B cell (primary cell): ENCODE measurements at regions not wholly inside any gene's neighbourhood (a gene's known extent, or its start where the extent isn't known, plus 50 kb on each side); places are given as distances from the start of the nearest gene placed in this dataset.

Experiments
- ATAC-seq: fragments of 200-7000 bp; cut with Tn5 transposase; one replicate; pipeline ENCODE4 v1.10.0; 2021; ENCODE audit warnings: low read depth, mild to moderate bottlenecking, moderate number of reproducible peaks, moderate library complexity
- CTCF ChIA-PET: fragments of 350-600 bp; sonication (Branson Sonifier 250); formaldehyde crosslinking; loops from one replicate; lab custom pipeline; 2021; ENCODE audit warnings: antibody characterized with exemption, inconsistent platforms; lab: Charles Lee
- POLR2A ChIA-PET: fragments of 350-600 bp; sonication (Branson Sonifier 250); formaldehyde crosslinking; loops from one replicate; lab custom pipeline; 2021; ENCODE audit warnings: antibody characterized with exemption; lab: Charles Lee
- DNase-seq: peaks from one replicate; pipeline ENCODE4 v3.0.0; 2013
- H2AFZ ChIP-seq: 2 replicates; pipeline ENCODE4 v1.6.1; 2012; ENCODE audit warnings: mild to moderate bottlenecking, low read depth, low read length; ENCODE audit not compliant: insufficient read depth, poor library complexity, severe bottlenecking
- H3K27ac ChIP-seq, 2 donors: 1 replicate in 1 of 2; 2 replicates in 1 of 2; pipeline ENCODE4 v1.5.1; 2012 to 2013; ENCODE audit warnings: low read length in 2 of 2, mild to moderate bottlenecking in 2 of 2, moderate library complexity in 1 of 2
- H3K27me3 ChIP-seq, 4 experiments: fragments of 200-600 bp in 1 of 4; sonication (generic) in 1 of 4; replicated peaks in 1 of 4; 1 replicate in 2 of 4; 2 replicates in 2 of 4; pipeline versions ENCODE4 v1.6.1 to v1.7.0; 2013 to 2016; ENCODE audit warnings: low read length in 3 of 4, mild to moderate bottlenecking in 2 of 4, mixed read lengths in 1 of 4, moderate library complexity in 1 of 4; ENCODE audit not compliant: insufficient read depth in 4 of 4, control insufficient read depth in 3 of 4; ENCODE audit errors: control extremely low read depth in 1 of 4
- H3K36me3 ChIP-seq, 2 experiments: replicated peaks in 1 of 2; 1 replicate in 1 of 2; 2 replicates in 1 of 2; pipeline versions ENCODE4 v1.6.1 to v1.7.1; 2013; ENCODE audit warnings: low read length in 1 of 2; ENCODE audit not compliant: insufficient read depth in 2 of 2, control insufficient read depth in 1 of 2; ENCODE audit errors: control extremely low read depth in 1 of 2, extremely low read depth in 1 of 2
- H3K4me1 ChIP-seq, 2 donors: fragments of 200-600 bp in 1 of 2; sonication (generic) in 1 of 2; 1 replicate in 1 of 2; 2 replicates in 1 of 2; pipeline versions ENCODE4 v1.5.1 to v1.6.1; 2013 to 2017; ENCODE audit warnings: low read length in 2 of 2; ENCODE audit not compliant: control insufficient read depth in 2 of 2, insufficient read depth in 2 of 2
- H3K4me2 ChIP-seq: replicated peaks from 2 replicates; pipeline ENCODE3; 2012; ENCODE audit warnings: mild to moderate bottlenecking, low read depth, low read length; ENCODE audit not compliant: poor library complexity, severe bottlenecking
- H3K4me3 ChIP-seq, 5 experiments: fragments of 200-600 bp in 1 of 5; sonication (generic) in 1 of 5; 1 replicate in 3 of 5; 2 replicates in 2 of 5; pipeline versions ENCODE4 v1.5.1 to v1.7.0; 2011 to 2016; ENCODE audit warnings: low read length in 4 of 5, mild to moderate bottlenecking in 4 of 5, low read depth in 2 of 5, control low read depth in 1 of 5, moderate library complexity in 1 of 5; ENCODE audit not compliant: insufficient read depth in 1 of 5; ENCODE audit errors: control extremely low read depth in 1 of 5, extremely low read depth in 1 of 5
- H3K79me2 ChIP-seq: fragments of 200-600 bp; sonication (generic); one replicate; pipeline ENCODE4 v1.6.0; 2016; ENCODE audit warnings: low read length; ENCODE audit not compliant: control insufficient read depth, insufficient read depth
- H3K9ac ChIP-seq: fragments of 200-600 bp; sonication (generic); 2 replicates; pipeline ENCODE4 v1.6.1; 2017; ENCODE audit warnings: mild to moderate bottlenecking, low read length, moderate library complexity
- H3K9me3 ChIP-seq, 3 donors: one replicate each; pipeline versions ENCODE4 v1.6.1 to v1.7.1; 2013; ENCODE audit warnings: low read length in 2 of 3; ENCODE audit not compliant: control insufficient read depth in 2 of 3, insufficient read depth in 1 of 3; ENCODE audit errors: control extremely low read depth in 1 of 3
- H4K20me1 ChIP-seq: 2 replicates; pipeline ENCODE4 v1.6.0; 2012; ENCODE audit warnings: mild to moderate bottlenecking, low read length; ENCODE audit not compliant: insufficient read depth, control insufficient read depth, poor library complexity, severe bottlenecking
- H3K27ac Mint-ChIP-seq: one replicate; pipeline ENCODE4 v1.8.0; 2021; ENCODE audit warnings: mixed read lengths
- H3K27me3 Mint-ChIP-seq: one replicate; pipeline ENCODE4 v1.8.0; 2021; ENCODE audit warnings: mixed read lengths
- H3K4me1 Mint-ChIP-seq: one replicate; pipeline ENCODE4 v1.8.0; 2021; ENCODE audit warnings: mixed read lengths
- H3K4me3 Mint-ChIP-seq: one replicate; pipeline ENCODE4 v1.8.0; 2021; ENCODE audit warnings: mixed read lengths
- H3K9me3 Mint-ChIP-seq: one replicate; pipeline ENCODE4 v1.8.0; 2022; ENCODE audit warnings: mixed read lengths; ENCODE audit not compliant: insufficient read depth
- CTCF ChIP-seq: fragments of 200-600 bp; IDR thresholded peaks from one replicate; pipeline ENCODE4 v1.8.0; 2022; ENCODE audit warnings: antibody characterized with exemption, mild to moderate bottlenecking
- EZH2 ChIP-seq: IDR thresholded peaks from 2 replicates; pipeline ENCODE4 v1.6.1; 2012; ENCODE audit warnings: borderline replicate concordance, low read depth, mild to moderate bottlenecking, moderate library complexity, low read length; ENCODE audit not compliant: insufficient read depth, poor library complexity, severe bottlenecking
- WGBS: methylation state at CpG from one replicate; pipeline ENCODE4 v1.1.5; 2013; ENCODE audit warnings: missing lambda C conversion rate; ENCODE audit not compliant: insufficient coverage; 5-methylcytosine and 5-hydroxymethylcytosine counted together
- intact Hi-C: fragments of 100-400 bp; cut with micrococcal nuclease; formaldehyde crosslinking; loops from one replicate; pipeline ENCODE4 v1.10.0; 2022

GRCh38 chr20:58162986-58163385 lies 65.5 kb downstream of the ANKRD60 start:
- TF ChIP-seq CTCF (no peak), EZH2 (no peak)
- intact Hi-C loops = no loop called here
- no peak overlapping the region for H3K4me2 ChIP-seq
- no peak overlapping the region for H2AFZ ChIP-seq
- H3K4me1 Mint-ChIP-seq = no peaks in the 10 kb centered on the region
- H3K27me3 Mint-ChIP-seq = peaks cover 5% of the 10 kb centered on the region
- no peak overlapping the region for H3K4me3 Mint-ChIP-seq
- no peaks in the 10 kb centered on the region for H3K79me2 ChIP-seq
- no peaks in the 10 kb centered on the region for H3K36me3 ChIP-seq
- H3K27me3 ChIP-seq = peaks cover 0 to 2% (median 0%) of the 10 kb centered on the region in 4 experiments
- H3K9me3 Mint-ChIP-seq = no peaks in the 10 kb centered on the region
- no peak for DNase-seq
- 92% methylated on average over 1 of the region's 3 CpGs for WGBS
- H3K4me1 ChIP-seq = no peaks in the 10 kb centered on the region
- ChIA-PET POLR2A (no interaction called here), CTCF (no interaction called here)
- H3K9ac ChIP-seq = no peak overlapping the region
- H3K9me3 ChIP-seq = no peaks in the 10 kb centered on the region
- H3K27ac ChIP-seq = no peak overlapping the region
- no peak for ATAC-seq
- no peak overlapping the region for H3K4me3 ChIP-seq
- H3K27ac Mint-ChIP-seq = no peak overlapping the region
- no peaks in the 10 kb centered on the region for H4K20me1 ChIP-seq

- no peak overlapping the region for H3K4me3 Mint-ChIP-seq
- POLR2A ChIA-PET = no interaction called here
- WGBS = 100% methylated on average over 2 of the region's 2 CpGs
These were observed 67.3 kb downstream of the ANKRD60 start for GRCh38 chr20:58161192-58161591.

More at GRCh38 chr20:58161192-58161591, 67.3 kb downstream of the ANKRD60 start:
- no peak for ATAC-seq
- no peak for DNase-seq
- H3K27ac Mint-ChIP-seq = no peak overlapping the region
- H3K4me1 Mint-ChIP-seq = no peaks in the 10 kb centered on the region
- H3K27me3 ChIP-seq = no peaks in the 10 kb centered on the region
- H3K27ac ChIP-seq = no peak overlapping the region
- intact Hi-C loops = no loop called here
- TF ChIP-seq EZH2 (no peak), CTCF (no peak)
- H2AFZ ChIP-seq = no peak overlapping the region
- H3K79me2 ChIP-seq = no peaks in the 10 kb centered on the region
- no peaks in the 10 kb centered on the region for H3K4me1 ChIP-seq
- H3K27me3 Mint-ChIP-seq = peaks cover 3% of the 10 kb centered on the region
- H3K4me3 ChIP-seq = no peak overlapping the region
- CTCF ChIA-PET = no interaction called here
- no peaks in the 10 kb centered on the region for H4K20me1 ChIP-seq
- no peaks in the 10 kb centered on the region for H3K36me3 ChIP-seq
- H3K9me3 ChIP-seq = no peaks in the 10 kb centered on the region
- no peak overlapping the region for H3K4me2 ChIP-seq
- H3K9ac ChIP-seq = no peak overlapping the region
- no peaks in the 10 kb centered on the region for H3K9me3 Mint-ChIP-seq
